ENCODE measurements at regions not wholly inside any gene's neighbourhood (a gene's known extent, or its start where the extent isn't known, plus 50 kb on each side); places are given as distances from the start of the nearest gene placed in this dataset.

GRCh38 chr3:187978433-187979011, 175.4 kb upstream of the LPP start:
- DNase-seq, result no peak

- DNase-seq, result no peak
These were observed 174.4 kb upstream of the LPP start for GRCh38 chr3:187979564-187979963.

GRCh38 chr3:187980861-187981260, 173.1 kb upstream of the LPP start:
- DNase-seq, result no peak

GRCh38 chr3:187982142-187982541, 171.8 kb upstream of the LPP start:
- DNase-seq, result no peak

GRCh38 chr3:187983484-187984124, 170.4 kb upstream of the LPP start:
- no peak for DNase-seq

- DNase-seq, result no peak
These were observed 168.3 kb upstream of the LPP start for GRCh38 chr3:187985647-187986046.

- no peak for DNase-seq
These were observed 167.4 kb upstream of the LPP start for GRCh38 chr3:187986514-187986934.

GRCh38 chr3:187987187-187987586, 166.8 kb upstream of the LPP start:
- no peak for DNase-seq

GRCh38 chr3:187987924-187988323, 166.0 kb upstream of the LPP start:
- no peak for DNase-seq

GRCh38 chr3:187989575-187990153, 164.3 kb upstream of the LPP start:
- peak; percentile 82 for DNase-seq

- no peak for DNase-seq
These were observed 161.3 kb upstream of the LPP start for GRCh38 chr3:187992609-187993008.

- DNase-seq, result no peak
These were observed 159.5 kb upstream of the LPP start for GRCh38 chr3:187994221-187995042.

GRCh38 chr3:187995043-187995400, 158.9 kb upstream of the LPP start:
- no peak for DNase-seq

GRCh38 chr3:187995667-187996066, 158.3 kb upstream of the LPP start:
- DNase-seq, result no peak

- no peak for DNase-seq
These were observed 157.3 kb upstream of the LPP start for GRCh38 chr3:187996609-187997008.

GRCh38 chr3:187997490-187997889, 156.5 kb upstream of the LPP start:
- no peak for DNase-seq

- no peak for DNase-seq
These were observed 155.9 kb upstream of the LPP start for GRCh38 chr3:187997946-187998561.

GRCh38 chr3:187998611-187999010, 155.3 kb upstream of the LPP start:
- no peak for DNase-seq

- no peak for DNase-seq
These were observed 154.1 kb upstream of the LPP start for GRCh38 chr3:187999821-188000220.

- no peak for DNase-seq
These were observed 153.5 kb upstream of the LPP start for GRCh38 chr3:188000361-188000861.

- DNase-seq, result no peak
These were observed 152.9 kb upstream of the LPP start for GRCh38 chr3:188001093-188001492.

GRCh38 chr3:188001926-188002325, 152.0 kb upstream of the LPP start:
- no peak for DNase-seq

- DNase-seq, result no peak
These were observed 151.3 kb upstream of the LPP start for GRCh38 chr3:188002626-188003138.
